GM21447 (cell line): ENCODE measurements at regions not wholly inside any gene's neighbourhood (a gene's known extent, or its start where the extent isn't known, plus 50 kb on each side); places are given as distances from the start of the nearest gene placed in this dataset.
"Not testable (repeated sequence)": the region's sequence is repeated elsewhere in the genome, so short reads cannot be mapped to it uniquely, and the experiment has no call there.

ENCODE experiments used
- ATAC-seq: cut with Tn5 transposase; IDR thresholded peaks from one replicate; pipeline ENCODE4 v1.9.1; 2021; ENCODE audit not compliant: unreplicated experiment

GRCh38 chr7:123324283-123324682 is 124.5 kb upstream of the SLC13A1 start:
- ATAC-seq = no peak

GRCh38 chr7:123323689-123324088 is 123.9 kb upstream of the SLC13A1 start:
- ATAC-seq = no peak

- not testable (repeated sequence) for ATAC-seq
Measured at GRCh38 chr7:123321578-123321977, 121.8 kb upstream of the SLC13A1 start.

GRCh38 chr7:123319911-123320310 is 120.1 kb upstream of the SLC13A1 start:
- no peak for ATAC-seq

GRCh38 chr7:123314886-123315285 is 115.1 kb upstream of the SLC13A1 start:
- ATAC-seq = no peak

- no peak for ATAC-seq
Measured at GRCh38 chr7:123308254-123308951, 108.6 kb upstream of the SLC13A1 start.

GRCh38 chr7:123305840-123306375 is 106.1 kb upstream of the SLC13A1 start:
- ATAC-seq = no peak

- no peak for ATAC-seq
Measured at GRCh38 chr7:123303926-123304325, 104.2 kb upstream of the SLC13A1 start.

GRCh38 chr7:123296965-123297364 is 97.2 kb upstream of the SLC13A1 start:
- ATAC-seq = no peak

- ATAC-seq = no peak
Measured at GRCh38 chr7:123293710-123294109, 93.9 kb upstream of the SLC13A1 start.

- ATAC-seq = no peak
Measured at GRCh38 chr7:123292227-123292626, 92.5 kb upstream of the SLC13A1 start.

GRCh38 chr7:123289200-123289599 is 89.4 kb upstream of the SLC13A1 start:
- no peak for ATAC-seq

GRCh38 chr7:123285076-123285700 is 85.4 kb upstream of the SLC13A1 start:
- ATAC-seq = no peak

GRCh38 chr7:123283373-123283772 is 83.6 kb upstream of the SLC13A1 start:
- ATAC-seq = no peak

GRCh38 chr7:123282181-123282580 is 82.4 kb upstream of the SLC13A1 start:
- ATAC-seq = no peak

GRCh38 chr7:123279949-123280348 is 80.2 kb upstream of the SLC13A1 start:
- ATAC-seq = no peak

- no peak for ATAC-seq
Measured at GRCh38 chr7:123275036-123275753, 75.4 kb upstream of the SLC13A1 start.

GRCh38 chr7:123273185-123273584 is 73.4 kb upstream of the SLC13A1 start:
- ATAC-seq = no peak

- no peak for ATAC-seq
Measured at GRCh38 chr7:123271856-123272255, 72.1 kb upstream of the SLC13A1 start.

- no peak for ATAC-seq
Measured at GRCh38 chr7:123271231-123271630, 71.5 kb upstream of the SLC13A1 start.

- no peak for ATAC-seq
Measured at GRCh38 chr7:123270570-123270969, 70.8 kb upstream of the SLC13A1 start.

GRCh38 chr7:123265853-123266252 is 66.1 kb upstream of the SLC13A1 start:
- ATAC-seq = no peak
